Panc1 (cell line): ENCODE measurements at regions not wholly inside any gene's neighbourhood (a gene's known extent, or its start where the extent isn't known, plus 50 kb on each side); places are given as distances from the start of the nearest gene placed in this dataset.

Experiments
- POLR2AphosphoS5 ChIP-seq: IDR thresholded peaks from 2 replicates; pipeline ENCODE4 v1.6.1; 2012; ENCODE audit warnings: mild to moderate bottlenecking, low read depth, low read length, moderate library complexity
- TCF7L2 ChIP-seq: IDR thresholded peaks from 2 replicates; pipeline ENCODE4 v1.6.1; 2011; ENCODE audit warnings: mild to moderate bottlenecking, low read depth, low read length, inconsistent platforms
- TF ChIP-seq, protein P1 (sequence below): fragments of 450-650 bp; IDR thresholded peaks from 2 replicates; pipeline ENCODE4 v1.5.1; 2017; ENCODE audit warnings: mild to moderate bottlenecking
- TF ChIP-seq, protein P2 (sequence below), 2 experiments: IDR thresholded peaks; 2 replicates each; pipeline ENCODE4 v1.6.1; 2011 to 2012; ENCODE audit warnings: low read depth in 2 of 2, control low read depth in 1 of 2, low read length in 1 of 2, mild to moderate bottlenecking in 1 of 2, moderate library complexity in 1 of 2; ENCODE audit not compliant: insufficient read depth in 1 of 2

DNA sequence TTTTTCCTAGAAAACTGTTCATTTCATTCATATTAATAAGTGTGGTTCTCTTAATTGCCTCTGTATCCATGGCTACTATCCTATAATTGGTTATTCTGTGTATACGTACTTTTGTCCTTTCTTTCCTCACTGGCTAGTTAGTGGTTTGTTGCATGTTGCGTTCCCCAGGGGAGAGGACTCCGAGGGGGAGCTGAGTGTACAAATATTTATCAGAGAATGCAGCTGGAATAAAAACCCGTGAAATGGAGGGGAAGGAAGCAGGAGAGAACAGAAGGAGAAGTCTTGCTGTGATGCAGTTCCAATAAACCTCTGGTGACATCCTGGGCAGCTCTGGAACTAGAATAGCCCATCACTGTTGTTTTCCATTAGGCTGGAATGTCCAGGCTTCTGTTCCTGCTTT, 117.1 kb upstream of the RGS6 start:
- TF ChIP-seq, protein P1, sequence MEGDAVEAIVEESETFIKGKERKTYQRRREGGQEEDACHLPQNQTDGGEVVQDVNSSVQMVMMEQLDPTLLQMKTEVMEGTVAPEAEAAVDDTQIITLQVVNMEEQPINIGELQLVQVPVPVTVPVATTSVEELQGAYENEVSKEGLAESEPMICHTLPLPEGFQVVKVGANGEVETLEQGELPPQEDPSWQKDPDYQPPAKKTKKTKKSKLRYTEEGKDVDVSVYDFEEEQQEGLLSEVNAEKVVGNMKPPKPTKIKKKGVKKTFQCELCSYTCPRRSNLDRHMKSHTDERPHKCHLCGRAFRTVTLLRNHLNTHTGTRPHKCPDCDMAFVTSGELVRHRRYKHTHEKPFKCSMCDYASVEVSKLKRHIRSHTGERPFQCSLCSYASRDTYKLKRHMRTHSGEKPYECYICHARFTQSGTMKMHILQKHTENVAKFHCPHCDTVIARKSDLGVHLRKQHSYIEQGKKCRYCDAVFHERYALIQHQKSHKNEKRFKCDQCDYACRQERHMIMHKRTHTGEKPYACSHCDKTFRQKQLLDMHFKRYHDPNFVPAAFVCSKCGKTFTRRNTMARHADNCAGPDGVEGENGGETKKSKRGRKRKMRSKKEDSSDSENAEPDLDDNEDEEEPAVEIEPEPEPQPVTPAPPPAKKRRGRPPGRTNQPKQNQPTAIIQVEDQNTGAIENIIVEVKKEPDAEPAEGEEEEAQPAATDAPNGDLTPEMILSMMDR, result no peak
- TF ChIP-seq TCF7L2, result no peak
- TF ChIP-seq POLR2AphosphoS5, result no peak
- TF ChIP-seq, protein P2, sequence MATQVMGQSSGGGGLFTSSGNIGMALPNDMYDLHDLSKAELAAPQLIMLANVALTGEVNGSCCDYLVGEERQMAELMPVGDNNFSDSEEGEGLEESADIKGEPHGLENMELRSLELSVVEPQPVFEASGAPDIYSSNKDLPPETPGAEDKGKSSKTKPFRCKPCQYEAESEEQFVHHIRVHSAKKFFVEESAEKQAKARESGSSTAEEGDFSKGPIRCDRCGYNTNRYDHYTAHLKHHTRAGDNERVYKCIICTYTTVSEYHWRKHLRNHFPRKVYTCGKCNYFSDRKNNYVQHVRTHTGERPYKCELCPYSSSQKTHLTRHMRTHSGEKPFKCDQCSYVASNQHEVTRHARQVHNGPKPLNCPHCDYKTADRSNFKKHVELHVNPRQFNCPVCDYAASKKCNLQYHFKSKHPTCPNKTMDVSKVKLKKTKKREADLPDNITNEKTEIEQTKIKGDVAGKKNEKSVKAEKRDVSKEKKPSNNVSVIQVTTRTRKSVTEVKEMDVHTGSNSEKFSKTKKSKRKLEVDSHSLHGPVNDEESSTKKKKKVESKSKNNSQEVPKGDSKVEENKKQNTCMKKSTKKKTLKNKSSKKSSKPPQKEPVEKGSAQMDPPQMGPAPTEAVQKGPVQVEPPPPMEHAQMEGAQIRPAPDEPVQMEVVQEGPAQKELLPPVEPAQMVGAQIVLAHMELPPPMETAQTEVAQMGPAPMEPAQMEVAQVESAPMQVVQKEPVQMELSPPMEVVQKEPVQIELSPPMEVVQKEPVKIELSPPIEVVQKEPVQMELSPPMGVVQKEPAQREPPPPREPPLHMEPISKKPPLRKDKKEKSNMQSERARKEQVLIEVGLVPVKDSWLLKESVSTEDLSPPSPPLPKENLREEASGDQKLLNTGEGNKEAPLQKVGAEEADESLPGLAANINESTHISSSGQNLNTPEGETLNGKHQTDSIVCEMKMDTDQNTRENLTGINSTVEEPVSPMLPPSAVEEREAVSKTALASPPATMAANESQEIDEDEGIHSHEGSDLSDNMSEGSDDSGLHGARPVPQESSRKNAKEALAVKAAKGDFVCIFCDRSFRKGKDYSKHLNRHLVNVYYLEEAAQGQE (IDR thresholded peaks at IDR 0.05; ENCODE audit: insufficient read depth in 1 of 2, low read depth in 2 of 2, low read length in 1 of 2), result no peak
